K562 (cell line): ENCODE measurements at regions not wholly inside any gene's neighbourhood (a gene's known extent, or its start where the extent isn't known, plus 50 kb on each side); places are given as distances from the start of the nearest gene placed in this dataset.
A peak's percentile ranks its signal among the peaks of the same experiment; 100 is the strongest.

Experiments
- CBX3 ChIP-seq, 2 experiments: IDR thresholded peaks; 1 replicate in 1 of 2; 2 replicates in 1 of 2; pipeline ENCODE4 v1.6.1; 2012; ENCODE audit warnings: inconsistent platforms in 2 of 2, low read length in 2 of 2, borderline replicate concordance in 1 of 2, control low read depth in 1 of 2
- KLF13 ChIP-seq: fragments of 450-650 bp; IDR thresholded peaks from 2 replicates; pipeline ENCODE4 v1.6.1; 2016; ENCODE audit warnings: missing genetic modification characterization, low read depth, mild to moderate bottlenecking, missing compliant biosample characterization, moderate library complexity, borderline replicate concordance
- RFX7 ChIP-seq: fragments of 250-450 bp; sonication (Bioruptor Pico); IDR thresholded peaks from 2 replicates; pipeline ENCODE4 v1.5.1; 2021; ENCODE audit warnings: mild to moderate bottlenecking
- ZNF785 ChIP-seq: fragments of 250-450 bp; sonication (Bioruptor Pico); IDR thresholded peaks from 2 replicates; pipeline ENCODE4 v1.4.0; 2020; ENCODE audit warnings: mild to moderate bottlenecking
- TF ChIP-seq, protein P1 (sequence below): fragments of 450-650 bp; IDR thresholded peaks from 2 replicates; pipeline ENCODE4 v1.6.1; 2017; ENCODE audit warnings: antibody characterized with exemption, mild to moderate bottlenecking
- TF ChIP-seq, protein P2 (sequence below): fragments of 450-650 bp; IDR thresholded peaks from 2 replicates; pipeline ENCODE4 v1.7.1; 2018; ENCODE audit warnings: mild to moderate bottlenecking, low read depth; ENCODE audit not compliant: partially characterized antibody
- TF ChIP-seq, protein P3 (sequence below), 2 experiments: fragments of 450-650 bp in 1 of 2; sonication (generic) in 1 of 2; formaldehyde crosslinking in 1 of 2; IDR thresholded peaks; 2 replicates each; pipeline versions ENCODE4 v1.7.1 to v1.9.0; 2016 to 2022; ENCODE audit warnings: inconsistent platforms in 1 of 2, mild to moderate bottlenecking in 1 of 2, missing genetic modification reagents in 1 of 2
- TF ChIP-seq, protein P4 (sequence below): IDR thresholded peaks from 2 replicates; pipeline ENCODE4 v1.6.1; 2014; ENCODE audit warnings: antibody characterized with exemption

DNA sequence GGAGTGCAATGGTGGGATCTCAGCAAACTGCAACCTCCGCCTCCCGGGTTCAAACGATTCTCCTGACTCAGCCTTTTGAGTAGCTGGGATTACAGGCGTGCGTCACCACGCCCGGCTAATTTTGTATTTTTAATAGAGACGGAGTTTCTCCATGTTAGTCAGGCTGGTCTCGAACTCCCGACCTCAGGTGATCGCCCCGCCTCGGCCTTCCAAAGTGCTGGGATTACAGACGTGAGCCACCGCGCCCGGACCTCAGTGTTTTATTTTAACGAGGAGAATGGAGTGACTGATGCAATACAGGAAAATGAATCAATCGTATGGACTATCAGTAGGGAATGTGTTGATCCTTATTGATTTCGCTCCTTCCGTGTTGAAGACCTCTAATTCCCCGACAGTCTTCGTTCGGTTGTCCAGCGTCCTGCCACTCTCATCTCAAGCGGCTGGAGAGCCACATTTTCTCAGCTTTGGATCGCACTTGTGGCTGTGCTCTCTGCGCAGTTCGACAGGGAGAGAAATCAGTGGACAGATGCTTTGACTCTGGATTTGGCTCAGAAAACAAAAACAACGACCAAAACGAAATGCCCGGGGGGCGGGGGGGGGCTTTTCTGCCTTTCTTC lies 166.2 kb downstream of the TRIM27 start (continued):
- TF ChIP-seq, protein P1, sequence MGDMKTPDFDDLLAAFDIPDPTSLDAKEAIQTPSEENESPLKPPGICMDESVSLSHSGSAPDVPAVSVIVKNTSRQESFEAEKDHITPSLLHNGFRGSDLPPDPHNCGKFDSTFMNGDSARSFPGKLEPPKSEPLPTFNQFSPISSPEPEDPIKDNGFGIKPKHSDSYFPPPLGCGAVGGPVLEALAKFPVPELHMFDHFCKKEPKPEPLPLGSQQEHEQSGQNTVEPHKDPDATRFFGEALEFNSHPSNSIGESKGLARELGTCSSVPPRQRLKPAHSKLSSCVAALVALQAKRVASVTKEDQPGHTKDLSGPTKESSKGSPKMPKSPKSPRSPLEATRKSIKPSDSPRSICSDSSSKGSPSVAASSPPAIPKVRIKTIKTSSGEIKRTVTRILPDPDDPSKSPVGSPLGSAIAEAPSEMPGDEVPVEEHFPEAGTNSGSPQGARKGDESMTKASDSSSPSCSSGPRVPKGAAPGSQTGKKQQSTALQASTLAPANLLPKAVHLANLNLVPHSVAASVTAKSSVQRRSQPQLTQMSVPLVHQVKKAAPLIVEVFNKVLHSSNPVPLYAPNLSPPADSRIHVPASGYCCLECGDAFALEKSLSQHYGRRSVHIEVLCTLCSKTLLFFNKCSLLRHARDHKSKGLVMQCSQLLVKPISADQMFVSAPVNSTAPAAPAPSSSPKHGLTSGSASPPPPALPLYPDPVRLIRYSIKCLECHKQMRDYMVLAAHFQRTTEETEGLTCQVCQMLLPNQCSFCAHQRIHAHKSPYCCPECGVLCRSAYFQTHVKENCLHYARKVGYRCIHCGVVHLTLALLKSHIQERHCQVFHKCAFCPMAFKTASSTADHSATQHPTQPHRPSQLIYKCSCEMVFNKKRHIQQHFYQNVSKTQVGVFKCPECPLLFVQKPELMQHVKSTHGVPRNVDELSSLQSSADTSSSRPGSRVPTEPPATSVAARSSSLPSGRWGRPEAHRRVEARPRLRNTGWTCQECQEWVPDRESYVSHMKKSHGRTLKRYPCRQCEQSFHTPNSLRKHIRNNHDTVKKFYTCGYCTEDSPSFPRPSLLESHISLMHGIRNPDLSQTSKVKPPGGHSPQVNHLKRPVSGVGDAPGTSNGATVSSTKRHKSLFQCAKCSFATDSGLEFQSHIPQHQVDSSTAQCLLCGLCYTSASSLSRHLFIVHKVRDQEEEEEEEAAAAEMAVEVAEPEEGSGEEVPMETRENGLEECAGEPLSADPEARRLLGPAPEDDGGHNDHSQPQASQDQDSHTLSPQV, result no peak
- TF ChIP-seq CBX3 (IDR thresholded peaks at IDR 0.05; ENCODE audit: borderline replicate concordance in 1 of 2, low read length in 2 of 2) (no peak; a peak in 1 of 3 replicates), KLF13 (tag) (no peak), RFX7 (no peak), ZNF785 (CRISPR knock-in tag) (no peak)
- TF ChIP-seq, protein P2, sequence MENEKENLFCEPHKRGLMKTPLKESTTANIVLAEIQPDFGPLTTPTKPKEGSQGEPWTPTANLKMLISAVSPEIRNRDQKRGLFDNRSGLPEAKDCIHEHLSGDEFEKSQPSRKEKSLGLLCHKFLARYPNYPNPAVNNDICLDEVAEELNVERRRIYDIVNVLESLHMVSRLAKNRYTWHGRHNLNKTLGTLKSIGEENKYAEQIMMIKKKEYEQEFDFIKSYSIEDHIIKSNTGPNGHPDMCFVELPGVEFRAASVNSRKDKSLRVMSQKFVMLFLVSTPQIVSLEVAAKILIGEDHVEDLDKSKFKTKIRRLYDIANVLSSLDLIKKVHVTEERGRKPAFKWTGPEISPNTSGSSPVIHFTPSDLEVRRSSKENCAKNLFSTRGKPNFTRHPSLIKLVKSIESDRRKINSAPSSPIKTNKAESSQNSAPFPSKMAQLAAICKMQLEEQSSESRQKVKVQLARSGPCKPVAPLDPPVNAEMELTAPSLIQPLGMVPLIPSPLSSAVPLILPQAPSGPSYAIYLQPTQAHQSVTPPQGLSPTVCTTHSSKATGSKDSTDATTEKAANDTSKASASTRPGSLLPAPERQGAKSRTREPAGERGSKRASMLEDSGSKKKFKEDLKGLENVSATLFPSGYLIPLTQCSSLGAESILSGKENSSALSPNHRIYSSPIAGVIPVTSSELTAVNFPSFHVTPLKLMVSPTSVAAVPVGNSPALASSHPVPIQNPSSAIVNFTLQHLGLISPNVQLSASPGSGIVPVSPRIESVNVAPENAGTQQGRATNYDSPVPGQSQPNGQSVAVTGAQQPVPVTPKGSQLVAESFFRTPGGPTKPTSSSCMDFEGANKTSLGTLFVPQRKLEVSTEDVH, result peak; percentile 75
- TF ChIP-seq, protein P3, sequence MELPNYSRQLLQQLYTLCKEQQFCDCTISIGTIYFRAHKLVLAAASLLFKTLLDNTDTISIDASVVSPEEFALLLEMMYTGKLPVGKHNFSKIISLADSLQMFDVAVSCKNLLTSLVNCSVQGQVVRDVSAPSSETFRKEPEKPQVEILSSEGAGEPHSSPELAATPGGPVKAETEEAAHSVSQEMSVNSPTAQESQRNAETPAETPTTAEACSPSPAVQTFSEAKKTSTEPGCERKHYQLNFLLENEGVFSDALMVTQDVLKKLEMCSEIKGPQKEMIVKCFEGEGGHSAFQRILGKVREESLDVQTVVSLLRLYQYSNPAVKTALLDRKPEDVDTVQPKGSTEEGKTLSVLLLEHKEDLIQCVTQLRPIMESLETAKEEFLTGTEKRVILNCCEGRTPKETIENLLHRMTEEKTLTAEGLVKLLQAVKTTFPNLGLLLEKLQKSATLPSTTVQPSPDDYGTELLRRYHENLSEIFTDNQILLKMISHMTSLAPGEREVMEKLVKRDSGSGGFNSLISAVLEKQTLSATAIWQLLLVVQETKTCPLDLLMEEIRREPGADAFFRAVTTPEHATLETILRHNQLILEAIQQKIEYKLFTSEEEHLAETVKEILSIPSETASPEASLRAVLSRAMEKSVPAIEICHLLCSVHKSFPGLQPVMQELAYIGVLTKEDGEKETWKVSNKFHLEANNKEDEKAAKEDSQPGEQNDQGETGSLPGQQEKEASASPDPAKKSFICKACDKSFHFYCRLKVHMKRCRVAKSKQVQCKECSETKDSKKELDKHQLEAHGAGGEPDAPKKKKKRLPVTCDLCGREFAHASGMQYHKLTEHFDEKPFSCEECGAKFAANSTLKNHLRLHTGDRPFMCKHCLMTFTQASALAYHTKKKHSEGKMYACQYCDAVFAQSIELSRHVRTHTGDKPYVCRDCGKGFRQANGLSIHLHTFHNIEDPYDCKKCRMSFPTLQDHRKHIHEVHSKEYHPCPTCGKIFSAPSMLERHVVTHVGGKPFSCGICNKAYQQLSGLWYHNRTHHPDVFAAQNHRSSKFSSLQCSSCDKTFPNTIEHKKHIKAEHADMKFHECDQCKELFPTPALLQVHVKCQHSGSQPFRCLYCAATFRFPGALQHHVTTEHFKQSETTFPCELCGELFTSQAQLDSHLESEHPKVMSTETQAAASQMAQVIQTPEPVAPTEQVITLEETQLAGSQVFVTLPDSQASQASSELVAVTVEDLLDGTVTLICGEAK (IDR thresholded peaks at IDR 0.05), result 0 out of 2 replicates have a peak, but pooled peaks have one; percentile 37
- TF ChIP-seq, protein P3 (CRISPR knock-in tag; IDR thresholded peaks at IDR 0.05), result no peak
- TF ChIP-seq, protein P4, sequence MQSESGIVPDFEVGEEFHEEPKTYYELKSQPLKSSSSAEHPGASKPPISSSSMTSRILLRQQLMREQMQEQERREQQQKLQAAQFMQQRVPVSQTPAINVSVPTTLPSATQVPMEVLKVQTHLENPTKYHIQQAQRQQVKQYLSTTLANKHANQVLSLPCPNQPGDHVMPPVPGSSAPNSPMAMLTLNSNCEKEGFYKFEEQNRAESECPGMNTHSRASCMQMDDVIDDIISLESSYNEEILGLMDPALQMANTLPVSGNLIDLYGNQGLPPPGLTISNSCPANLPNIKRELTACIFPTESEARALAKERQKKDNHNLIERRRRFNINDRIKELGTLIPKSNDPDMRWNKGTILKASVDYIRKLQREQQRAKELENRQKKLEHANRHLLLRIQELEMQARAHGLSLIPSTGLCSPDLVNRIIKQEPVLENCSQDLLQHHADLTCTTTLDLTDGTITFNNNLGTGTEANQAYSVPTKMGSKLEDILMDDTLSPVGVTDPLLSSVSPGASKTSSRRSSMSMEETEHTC, result no peak
